A673 (cell line): ENCODE measurements at regions not wholly inside any gene's neighbourhood (a gene's known extent, or its start where the extent isn't known, plus 50 kb on each side); places are given as distances from the start of the nearest gene placed in this dataset.

Source experiments
- EZH2 ChIP-seq: fragments of 200-600 bp; sonication (generic); IDR thresholded peaks from 2 replicates; pipeline ENCODE4 v1.6.1; 2017; ENCODE audit warnings: borderline replicate concordance, low read depth, mild to moderate bottlenecking, mixed read lengths, antibody characterized with exemption, low read length; ENCODE audit not compliant: poor library complexity, severe bottlenecking
- TF ChIP-seq, protein P1 (sequence below): fragments of 300-800, 200-600 bp; sonication (generic); conservative IDR thresholded peaks from 2 replicates; pipeline ENCODE4 v1.5.1; 2017; ENCODE audit warnings: low read depth, mild to moderate bottlenecking, antibody characterized with exemption, low read length, moderate library complexity, mixed read lengths

DNA sequence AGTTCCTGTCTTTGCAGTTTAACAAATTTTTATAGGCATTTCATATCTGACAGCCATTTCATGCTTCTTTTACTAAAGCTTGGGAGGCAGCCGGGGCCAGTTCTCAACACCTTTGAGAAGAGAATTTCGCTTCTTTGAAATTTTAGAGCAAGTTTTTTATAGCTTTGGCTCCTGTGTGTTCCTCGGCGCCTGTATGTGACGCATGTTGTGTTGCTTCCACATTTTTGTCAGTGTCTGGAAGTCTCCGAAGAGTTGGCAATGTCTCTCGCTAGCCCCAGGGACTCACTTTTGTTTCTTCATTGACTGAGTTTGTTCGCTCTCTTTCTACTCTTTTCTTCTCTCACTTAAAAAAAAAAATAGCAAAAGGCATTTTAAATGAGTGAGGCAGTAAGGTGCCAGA is 386.9 kb upstream of the PLXNA2 start:
- TF ChIP-seq, protein P1, sequence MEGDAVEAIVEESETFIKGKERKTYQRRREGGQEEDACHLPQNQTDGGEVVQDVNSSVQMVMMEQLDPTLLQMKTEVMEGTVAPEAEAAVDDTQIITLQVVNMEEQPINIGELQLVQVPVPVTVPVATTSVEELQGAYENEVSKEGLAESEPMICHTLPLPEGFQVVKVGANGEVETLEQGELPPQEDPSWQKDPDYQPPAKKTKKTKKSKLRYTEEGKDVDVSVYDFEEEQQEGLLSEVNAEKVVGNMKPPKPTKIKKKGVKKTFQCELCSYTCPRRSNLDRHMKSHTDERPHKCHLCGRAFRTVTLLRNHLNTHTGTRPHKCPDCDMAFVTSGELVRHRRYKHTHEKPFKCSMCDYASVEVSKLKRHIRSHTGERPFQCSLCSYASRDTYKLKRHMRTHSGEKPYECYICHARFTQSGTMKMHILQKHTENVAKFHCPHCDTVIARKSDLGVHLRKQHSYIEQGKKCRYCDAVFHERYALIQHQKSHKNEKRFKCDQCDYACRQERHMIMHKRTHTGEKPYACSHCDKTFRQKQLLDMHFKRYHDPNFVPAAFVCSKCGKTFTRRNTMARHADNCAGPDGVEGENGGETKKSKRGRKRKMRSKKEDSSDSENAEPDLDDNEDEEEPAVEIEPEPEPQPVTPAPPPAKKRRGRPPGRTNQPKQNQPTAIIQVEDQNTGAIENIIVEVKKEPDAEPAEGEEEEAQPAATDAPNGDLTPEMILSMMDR: no peak
- no peak for TF ChIP-seq EZH2
